GM23338 (cell line): ENCODE measurements at regions not wholly inside any gene's neighbourhood (a gene's known extent, or its start where the extent isn't known, plus 50 kb on each side); places are given as distances from the start of the nearest gene placed in this dataset. TPM values are rescaled to one million over a fixed set of nuclear protein-coding genes. Genes with fewer than 3 reads are reported as not detected.
A peak's percentile ranks its signal among the peaks of the same experiment; 100 is the strongest.
"Not testable (repeated sequence)": the region's sequence is repeated elsewhere in the genome, so short reads cannot be mapped to it uniquely, and the experiment has no call there.

Experiments used
- ATAC-seq: fragments of 200-7000 bp; cut with Tn5 transposase; 3 replicates; pipeline ENCODE4 v1.9.1; 2020
- DNase-seq: peaks from one replicate; pipeline ENCODE4 v3.0.0-alpha.2; 2015; ENCODE audit warnings: low spot score
- H2AFZ ChIP-seq: fragments of 200-600 bp; sonication (generic); 2 replicates; pipeline ENCODE4 v1.8.0; 2016; ENCODE audit warnings: antibody characterized with exemption, mild to moderate bottlenecking, moderate library complexity
- H3F3A ChIP-seq: fragments of 200-600 bp; sonication (generic); replicated peaks from 2 replicates; pipeline ENCODE4 v1.8.0; 2017; ENCODE audit warnings: antibody characterized with exemption, mixed run types, low read depth
- H3K27ac ChIP-seq: fragments of 200-600 bp; sonication (generic); 2 replicates; pipeline ENCODE4 v1.6.1; 2016; ENCODE audit warnings: low read depth
- H3K27me3 ChIP-seq: fragments of 200-600 bp; sonication (generic); 2 replicates; pipeline ENCODE4 v1.8.0; 2016; ENCODE audit warnings: mild to moderate bottlenecking, mixed run types, moderate library complexity; ENCODE audit not compliant: insufficient read depth
- H3K36me3 ChIP-seq: fragments of 200-600 bp; sonication (generic); 2 replicates; pipeline ENCODE4 v1.8.0; 2016; ENCODE audit warnings: mild to moderate bottlenecking; ENCODE audit not compliant: insufficient read depth
- H3K4me1 ChIP-seq: fragments of 200-600 bp; sonication (generic); 2 replicates; pipeline ENCODE4 v1.8.0; 2016; ENCODE audit warnings: mild to moderate bottlenecking, moderate library complexity; ENCODE audit not compliant: insufficient read depth
- H3K4me2 ChIP-seq: fragments of 200-600 bp; sonication (generic); 2 replicates; pipeline ENCODE4 v1.7.1; 2017; ENCODE audit warnings: mixed run types
- H3K4me3 ChIP-seq: fragments of 200-600 bp; sonication (generic); 2 replicates; pipeline ENCODE4 v1.6.1; 2016; ENCODE audit warnings: mixed run types
- H3K79me2 ChIP-seq: fragments of 200-600 bp; sonication (generic); replicated peaks from 2 replicates; pipeline ENCODE4 v1.8.0; 2017; ENCODE audit warnings: mild to moderate bottlenecking; ENCODE audit not compliant: insufficient read depth
- H3K9me2 ChIP-seq: fragments of 200-600 bp; sonication (generic); 2 replicates; pipeline ENCODE4 v1.8.0; 2017; ENCODE audit not compliant: insufficient read depth
- H4K20me1 ChIP-seq: fragments of 200-600 bp; sonication (generic); replicated peaks from 2 replicates; pipeline ENCODE4 v1.8.0; 2017; ENCODE audit warnings: mild to moderate bottlenecking; ENCODE audit not compliant: insufficient read depth
- H3K27ac Mint-ChIP-seq: 2 replicates; pipeline ENCODE4 v1.8.0; 2020; ENCODE audit warnings: inconsistent platforms, mild to moderate bottlenecking, moderate library complexity, mixed read lengths
- H3K27me3 Mint-ChIP-seq: 3 replicates; pipeline ENCODE4 v1.8.0; 2022; ENCODE audit warnings: low read depth, mild to moderate bottlenecking, moderate library complexity, mixed read lengths, inconsistent platforms; ENCODE audit not compliant: insufficient read depth, poor library complexity
- H3K36me3 Mint-ChIP-seq: 3 replicates; pipeline ENCODE4 v1.8.0; 2021; ENCODE audit warnings: low read depth, mild to moderate bottlenecking, inconsistent platforms, moderate library complexity, mixed read lengths
- H3K4me1 Mint-ChIP-seq: 3 replicates; pipeline ENCODE4 v1.8.0; 2020; ENCODE audit warnings: mild to moderate bottlenecking, inconsistent platforms, mixed read lengths
- H3K4me3 Mint-ChIP-seq: 3 replicates; pipeline ENCODE4 v1.8.0; 2021; ENCODE audit warnings: moderate library complexity, mild to moderate bottlenecking, inconsistent platforms, mixed read lengths
- H3K9me3 Mint-ChIP-seq: 3 replicates; pipeline ENCODE4 v1.8.0; 2020; ENCODE audit warnings: moderate library complexity, mild to moderate bottlenecking, inconsistent platforms, mixed read lengths
- small RNA-seq: library from RNA; depleted of rRNA; stranded (forward); fragments of <200 nt; gene quantifications from one replicate; pipeline ENCODE3, GENCODE V24; 2014; ENCODE audit warnings: low replicate concordance
- TF ChIP-seq, protein P1 (sequence below), 2 experiments: fragments of 200-600 bp in 1 of 2; sonication (generic) in 1 of 2; conservative IDR thresholded peaks; 2 replicates each; pipeline versions ENCODE4 v1.5.1 to v1.6.1; 2016 to 2017; ENCODE audit warnings: antibody characterized with exemption in 2 of 2, low read depth in 2 of 2, mild to moderate bottlenecking in 2 of 2, moderate library complexity in 1 of 2

- H3K9me2 ChIP-seq, H3K4me1 ChIP-seq, DNase-seq, H3F3A ChIP-seq, H3K27me3 ChIP-seq, H3K36me3 ChIP-seq, H3K4me3 ChIP-seq, H3K9me3 Mint-ChIP-seq, H3K27me3 Mint-ChIP-seq, H3K4me3 Mint-ChIP-seq, ATAC-seq, H3K27ac ChIP-seq, H3K36me3 Mint-ChIP-seq, H3K79me2 ChIP-seq, H2AFZ ChIP-seq, H3K27ac Mint-ChIP-seq, H4K20me1 ChIP-seq, H3K4me1 Mint-ChIP-seq, H3K4me2 ChIP-seq: not testable (repeated sequence)
Observed at GRCh38 chr2:131844044-131844443, 316.4 kb downstream of the CCDC74A start.

- not testable (repeated sequence) for H3K4me3 ChIP-seq, H3K4me1 Mint-ChIP-seq, ATAC-seq, H2AFZ ChIP-seq, H3K36me3 Mint-ChIP-seq, H3K27ac Mint-ChIP-seq, H3K27me3 ChIP-seq, H3K4me3 Mint-ChIP-seq, H3K4me2 ChIP-seq, H3K9me3 Mint-ChIP-seq, H3K36me3 ChIP-seq, H4K20me1 ChIP-seq, H3K79me2 ChIP-seq, H3F3A ChIP-seq, DNase-seq, H3K9me2 ChIP-seq, H3K4me1 ChIP-seq, H3K27ac ChIP-seq, H3K27me3 Mint-ChIP-seq
Observed at GRCh38 chr2:131856202-131856601, 305.6 kb downstream of the ANKRD30BL start.

DNA sequence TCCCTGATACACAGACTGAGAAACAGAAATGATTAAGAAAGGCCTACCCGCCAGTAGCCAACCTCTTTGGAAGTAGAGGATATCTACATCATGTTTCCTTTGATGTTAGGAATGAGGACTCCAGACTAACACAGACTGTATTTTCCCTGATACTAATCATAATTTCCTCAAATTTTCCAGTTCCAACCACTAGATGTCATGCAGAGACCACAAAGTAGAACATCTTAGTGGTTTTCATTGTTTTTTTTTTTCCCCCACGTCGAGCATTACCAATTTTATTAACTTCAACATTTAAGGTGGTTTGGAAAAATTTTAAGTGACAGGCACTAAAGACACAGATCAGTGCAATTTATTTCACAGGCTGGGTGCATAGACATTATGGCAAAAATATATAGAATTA is 303.6 kb downstream of the ANKRD30BL start:
- H3K36me3 ChIP-seq, H2AFZ ChIP-seq, H3F3A ChIP-seq, H3K4me2 ChIP-seq, H3K9me3 Mint-ChIP-seq, ATAC-seq, H3K9me2 ChIP-seq, H4K20me1 ChIP-seq, H3K4me3 Mint-ChIP-seq, H3K27me3 ChIP-seq, H3K27ac Mint-ChIP-seq, H3K4me1 Mint-ChIP-seq, H3K79me2 ChIP-seq, H3K4me1 ChIP-seq, H3K36me3 Mint-ChIP-seq, H3K4me3 ChIP-seq, H3K27ac ChIP-seq, H3K27me3 Mint-ChIP-seq: not testable (repeated sequence)
- peak; percentile 1 for DNase-seq
- TF ChIP-seq, protein P1, sequence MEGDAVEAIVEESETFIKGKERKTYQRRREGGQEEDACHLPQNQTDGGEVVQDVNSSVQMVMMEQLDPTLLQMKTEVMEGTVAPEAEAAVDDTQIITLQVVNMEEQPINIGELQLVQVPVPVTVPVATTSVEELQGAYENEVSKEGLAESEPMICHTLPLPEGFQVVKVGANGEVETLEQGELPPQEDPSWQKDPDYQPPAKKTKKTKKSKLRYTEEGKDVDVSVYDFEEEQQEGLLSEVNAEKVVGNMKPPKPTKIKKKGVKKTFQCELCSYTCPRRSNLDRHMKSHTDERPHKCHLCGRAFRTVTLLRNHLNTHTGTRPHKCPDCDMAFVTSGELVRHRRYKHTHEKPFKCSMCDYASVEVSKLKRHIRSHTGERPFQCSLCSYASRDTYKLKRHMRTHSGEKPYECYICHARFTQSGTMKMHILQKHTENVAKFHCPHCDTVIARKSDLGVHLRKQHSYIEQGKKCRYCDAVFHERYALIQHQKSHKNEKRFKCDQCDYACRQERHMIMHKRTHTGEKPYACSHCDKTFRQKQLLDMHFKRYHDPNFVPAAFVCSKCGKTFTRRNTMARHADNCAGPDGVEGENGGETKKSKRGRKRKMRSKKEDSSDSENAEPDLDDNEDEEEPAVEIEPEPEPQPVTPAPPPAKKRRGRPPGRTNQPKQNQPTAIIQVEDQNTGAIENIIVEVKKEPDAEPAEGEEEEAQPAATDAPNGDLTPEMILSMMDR (conservative IDR thresholded peaks at IDR 0.05; ENCODE audit: low read depth in 2 of 2), result peak; percentile 29 to 42

Small RNAs in the stretch of these regions (small RNA-seq; reads per million reads assigned to genes)
- gene RNU6-617P, result not detected
